Fibroblast of skin of left biceps (primary cell): ENCODE measurements at regions not wholly inside any gene's neighbourhood (a gene's known extent, or its start where the extent isn't known, plus 50 kb on each side); places are given as distances from the start of the nearest gene placed in this dataset.
"Not testable (repeated sequence)": the region's sequence is repeated elsewhere in the genome, so short reads cannot be mapped to it uniquely, and the experiment has no call there.

ENCODE experiments used
- DNase-seq, 2 experiments: peaks; one replicate each; pipeline ENCODE4 v3.0.0-alpha.2; 2013; ENCODE audit warnings: low read depth in 2 of 2

DNA sequence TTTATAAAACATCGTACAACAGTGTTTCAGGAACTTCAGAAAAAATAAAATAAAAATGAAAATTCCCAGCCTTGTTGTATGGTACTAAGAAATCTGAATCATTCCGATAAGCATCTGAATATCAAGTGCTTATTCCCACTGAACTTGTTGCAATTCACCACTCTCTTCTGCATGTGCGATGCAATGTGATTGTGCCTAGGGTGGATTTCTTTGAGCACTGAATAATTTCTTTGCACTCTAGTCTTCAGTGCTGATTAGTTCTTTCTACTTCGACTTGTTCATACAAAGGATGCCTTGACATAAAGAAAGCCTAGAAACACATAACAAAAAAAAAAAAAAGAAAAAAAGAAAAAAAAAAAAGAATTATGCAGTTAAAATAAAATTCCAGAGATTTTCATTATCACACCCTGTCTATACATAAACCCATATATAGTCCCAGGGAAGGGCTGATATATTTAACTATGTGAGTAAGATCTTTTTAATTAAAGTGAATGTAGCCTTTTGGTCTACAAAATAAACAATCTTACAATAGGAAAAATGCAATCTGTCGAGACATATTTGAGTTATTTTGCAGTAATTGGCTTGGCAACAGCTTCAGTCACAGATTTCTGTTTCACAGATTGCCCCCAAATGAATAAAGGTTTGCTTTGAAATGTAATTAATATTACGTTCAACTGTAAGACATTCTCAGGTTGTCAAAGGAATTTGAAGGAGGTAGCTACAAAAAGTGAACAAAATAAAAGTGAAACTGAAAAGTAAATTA, 1118.9 kb upstream of the CELF2 start:
- DNase-seq: no peak

DNA sequence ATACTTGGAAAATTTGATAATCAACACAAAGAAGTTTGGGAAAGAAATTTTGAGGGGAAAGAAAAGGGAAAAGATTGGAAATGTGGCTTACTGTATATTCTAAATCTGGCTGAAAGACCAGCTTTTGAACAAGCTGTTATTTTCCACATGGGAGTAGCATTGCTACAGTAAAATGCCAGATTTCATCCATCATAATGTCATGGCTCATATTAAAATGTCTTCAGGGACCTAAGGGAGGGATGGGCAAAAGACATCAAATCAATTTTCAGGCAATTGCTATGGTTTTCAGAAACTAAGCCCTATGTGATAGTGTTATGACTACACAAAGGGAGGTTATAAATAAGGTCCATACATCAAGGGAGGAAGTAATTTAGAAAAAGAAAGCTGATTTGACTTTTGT, 1116.9 kb upstream of the CELF2 start:
- no peak for DNase-seq

DNA sequence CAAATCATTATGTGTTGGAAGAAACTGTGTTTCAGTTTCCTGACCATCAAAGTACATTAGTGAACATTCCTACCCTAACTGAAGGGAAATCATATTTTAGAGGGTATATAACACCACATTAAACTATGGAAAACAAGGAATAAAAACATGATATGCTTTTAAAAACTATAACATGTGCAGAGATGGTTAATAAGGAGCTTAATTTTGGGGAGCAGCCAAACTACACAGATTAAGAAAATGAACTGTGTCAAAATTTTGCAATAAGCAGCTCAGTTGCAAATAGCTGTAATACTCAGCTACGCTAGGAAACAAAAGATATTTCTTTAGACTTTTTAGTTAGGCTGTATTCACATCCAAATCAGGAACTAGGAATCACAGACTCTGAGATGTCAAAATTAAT, 1115.7 kb upstream of the CELF2 start:
- DNase-seq: no peak

DNA sequence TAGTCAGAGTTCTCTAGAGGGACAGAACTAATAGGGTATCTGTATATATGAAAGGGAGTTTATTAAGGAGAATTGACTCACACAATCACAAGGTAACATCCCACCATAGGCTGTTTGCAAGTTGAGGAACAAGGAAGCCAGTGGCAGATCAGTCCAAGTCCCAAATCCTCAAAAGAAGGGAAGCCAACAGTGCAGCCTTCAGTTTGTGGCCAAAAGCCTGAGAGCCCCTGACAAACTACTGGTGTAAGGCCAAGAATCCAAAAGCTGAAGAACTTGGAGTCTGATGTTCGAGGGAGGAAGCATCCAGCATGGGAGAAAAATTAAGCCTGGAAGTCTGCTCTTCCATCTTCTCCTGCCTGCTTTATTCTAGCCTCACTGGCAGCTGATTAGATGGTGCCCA, 1107.2 kb upstream of the CELF2 start:
- DNase-seq: no peak

DNA sequence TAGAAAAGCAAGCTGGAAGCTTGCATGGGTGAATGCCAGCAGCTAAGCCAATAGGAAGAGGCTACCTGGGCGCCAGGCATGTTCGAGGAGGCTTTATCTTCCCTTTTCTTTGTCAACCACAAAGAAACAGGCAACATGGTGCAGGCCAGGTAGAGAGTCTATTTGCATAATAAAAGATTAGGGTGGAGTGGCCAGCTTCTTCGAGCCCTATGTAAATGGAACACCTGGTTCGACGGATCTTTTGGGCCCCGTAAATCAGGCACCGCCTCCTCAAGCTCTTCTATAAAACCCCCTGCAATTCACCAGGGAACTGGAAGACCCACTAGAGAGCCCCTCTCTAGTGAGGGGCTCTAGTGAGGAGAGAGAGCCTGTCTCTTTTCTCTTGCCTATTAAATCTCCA, 1106.2 kb upstream of the CELF2 start:
- DNase-seq: no peak

DNA sequence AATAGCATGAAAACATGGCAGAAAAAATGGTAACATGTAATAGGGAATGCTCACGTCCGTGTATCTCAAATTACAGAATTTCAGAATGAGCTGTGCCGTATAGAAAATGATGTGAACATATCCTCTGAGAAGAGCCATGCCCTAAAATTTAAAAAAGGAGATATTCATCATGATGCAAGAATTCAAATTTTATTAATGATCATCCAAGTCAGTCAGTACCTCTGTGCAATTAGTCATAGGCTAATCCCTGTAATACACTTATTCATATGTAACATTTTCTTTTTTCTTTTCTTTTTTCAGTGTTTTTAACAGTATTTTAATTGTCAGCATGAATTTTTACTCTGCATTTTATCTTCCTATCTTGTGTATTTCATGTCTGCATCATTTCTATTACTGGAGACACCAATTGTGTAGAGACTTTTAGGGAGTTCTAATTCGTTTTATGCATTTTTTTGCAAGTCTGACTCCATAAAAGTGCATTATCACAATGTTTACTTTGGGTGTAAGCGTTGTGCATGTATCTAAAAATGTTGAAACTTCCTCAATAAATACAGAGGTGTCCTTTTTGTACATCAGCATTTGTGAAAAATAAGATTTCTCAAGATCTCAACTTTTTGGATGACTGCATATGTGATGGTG, 1103.7 kb upstream of the CELF2 start:
- DNase-seq: no peak

DNA sequence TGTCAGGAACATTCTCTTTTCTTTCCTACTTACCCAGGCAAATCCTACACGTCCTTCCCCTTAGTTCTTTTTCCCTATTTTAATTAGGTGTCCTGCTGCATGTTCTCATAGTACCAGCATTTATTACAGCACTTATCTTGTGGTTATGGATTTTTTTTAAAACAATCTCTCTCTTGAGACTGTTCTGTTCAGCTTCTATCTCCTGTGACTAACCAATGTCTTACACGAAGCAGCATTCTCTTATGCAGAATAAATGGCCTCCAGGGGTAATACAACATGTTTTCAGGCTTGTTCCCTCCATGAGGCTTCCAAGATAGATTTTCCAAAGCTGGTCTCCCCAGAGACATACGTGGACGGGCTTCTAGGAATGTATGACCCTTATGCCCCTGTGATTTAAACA, 1096.1 kb upstream of the CELF2 start:
- DNase-seq: no peak

DNA sequence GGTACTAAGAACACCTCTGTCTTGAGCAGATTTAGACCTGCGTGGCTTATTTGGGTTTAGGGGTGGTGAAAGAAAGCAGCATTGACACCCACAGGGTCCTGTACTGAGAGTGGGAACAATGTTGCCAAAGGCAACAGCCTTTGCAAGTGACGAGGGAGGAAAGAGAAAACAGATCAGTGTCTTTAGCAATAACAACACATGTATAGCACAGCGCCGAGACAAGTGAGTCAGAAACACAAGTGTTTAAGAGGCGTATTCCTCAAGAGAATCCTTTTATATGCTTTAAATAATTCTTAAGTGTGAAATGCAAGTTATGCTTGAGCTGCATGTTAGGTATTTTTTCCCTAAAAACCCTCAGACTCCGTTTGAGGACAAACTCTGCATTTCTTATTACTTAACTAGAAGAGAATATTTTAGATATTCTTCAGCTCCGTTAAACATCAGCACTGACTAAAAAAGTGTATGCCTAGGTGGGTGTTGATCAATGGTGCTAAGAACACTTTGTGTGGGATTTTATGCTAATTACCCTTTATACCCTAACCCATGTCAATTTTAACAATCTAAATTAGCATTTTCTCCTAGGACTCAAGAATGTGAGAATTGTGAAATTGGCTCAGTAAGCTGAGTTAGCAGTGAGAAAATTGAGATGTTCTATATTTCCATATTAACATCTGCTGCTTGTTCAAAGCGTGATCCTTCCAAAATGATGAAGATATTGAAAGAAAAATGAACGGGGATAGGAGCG, 1095.4 kb upstream of the CELF2 start:
- no peak for DNase-seq

DNA sequence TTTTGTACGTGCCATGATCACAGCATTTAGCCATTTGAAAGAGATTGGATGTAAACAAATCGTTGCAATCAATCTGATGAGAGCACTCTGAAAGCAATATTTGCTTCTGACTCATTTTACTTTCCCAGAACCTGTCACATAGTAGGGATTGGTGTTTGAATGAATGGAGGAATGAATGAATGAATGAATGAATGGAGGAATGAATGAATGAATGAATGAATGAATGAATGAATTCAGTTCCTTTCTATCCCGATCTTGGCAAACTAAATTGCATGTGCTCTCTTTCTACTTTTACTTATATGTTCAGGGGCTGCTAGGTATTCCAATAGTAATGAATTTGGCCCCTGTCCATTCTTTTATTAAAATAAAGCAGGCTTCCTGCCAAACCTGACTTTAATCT, 1091.7 kb upstream of the CELF2 start:
- DNase-seq: no peak

DNA sequence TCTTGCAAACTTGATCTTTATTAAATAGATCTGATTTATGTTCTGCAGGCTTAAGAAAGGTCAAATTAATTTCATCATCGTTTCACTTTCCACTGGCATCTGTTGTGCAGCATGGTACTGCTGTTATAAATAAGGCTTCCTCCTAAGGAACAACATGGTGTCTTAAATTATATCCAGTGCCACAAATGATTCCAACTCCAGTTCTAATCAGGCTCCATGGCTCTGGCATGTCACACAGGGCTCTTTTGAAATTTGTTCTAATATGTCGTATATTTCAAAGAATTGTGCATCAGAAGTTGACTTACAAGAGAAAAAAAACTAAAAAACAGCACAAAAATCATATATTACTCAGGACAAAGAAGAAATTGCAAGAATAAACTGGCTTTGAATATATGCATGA, 1090.8 kb upstream of the CELF2 start:
- DNase-seq: no peak

DNA sequence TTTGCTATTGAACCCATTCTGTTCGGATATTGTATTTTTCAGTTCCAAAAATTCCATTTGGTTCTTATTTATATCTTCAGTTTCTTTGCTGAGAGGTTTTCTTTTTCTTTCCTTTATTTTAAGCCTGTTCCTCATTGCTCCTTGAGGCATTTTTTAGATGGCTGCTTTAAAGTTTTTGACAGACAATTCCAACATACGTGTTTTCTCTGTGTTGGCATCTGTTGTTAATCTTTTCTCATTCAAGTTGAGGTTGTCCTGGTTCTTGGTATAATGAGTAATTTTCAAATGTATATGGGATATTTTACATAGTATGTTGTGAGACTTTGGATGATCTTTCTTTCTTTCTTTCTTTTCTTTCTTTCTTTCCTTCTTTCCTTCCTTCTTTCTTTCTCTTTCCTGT, 1078.0 kb upstream of the CELF2 start:
- no peak for DNase-seq

DNA sequence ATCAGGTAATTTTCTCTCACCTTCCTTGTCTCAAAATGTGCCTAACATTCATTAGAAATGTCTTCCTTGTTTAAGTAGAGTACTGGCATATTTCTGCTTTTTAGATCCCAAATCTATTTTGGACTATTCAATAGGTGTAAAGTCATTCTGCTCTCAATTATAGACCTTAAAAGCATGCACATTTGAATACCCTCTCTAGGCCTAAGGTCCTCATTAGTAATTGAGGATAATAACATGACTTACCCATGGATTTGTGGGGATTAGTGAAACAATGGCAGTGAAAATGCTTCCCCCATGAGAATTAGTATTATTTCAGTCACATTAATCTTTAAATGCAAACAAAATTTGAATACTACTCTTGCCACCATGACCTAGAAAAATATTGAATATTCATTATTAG, 1073.0 kb upstream of the CELF2 start:
- no peak for DNase-seq

DNA sequence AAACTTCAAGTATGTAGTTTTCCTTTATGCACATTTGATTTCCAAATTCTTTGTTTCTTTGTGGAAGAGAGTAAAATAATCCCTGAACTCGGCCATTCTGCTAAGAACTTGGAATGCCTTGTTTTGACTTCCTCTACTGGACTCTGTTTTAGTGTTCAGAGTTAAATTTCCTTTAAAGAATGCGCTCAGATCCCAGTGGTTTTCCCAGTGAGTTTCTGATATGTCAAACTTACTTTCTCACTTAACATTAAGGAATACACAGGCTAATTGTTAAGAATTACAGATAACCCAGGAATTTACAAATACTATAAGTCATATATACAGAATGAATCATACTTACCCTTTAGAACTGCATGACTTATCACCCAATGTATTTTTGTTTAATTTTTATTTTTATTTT, 1067.6 kb upstream of the CELF2 start:
- no peak for DNase-seq

DNA sequence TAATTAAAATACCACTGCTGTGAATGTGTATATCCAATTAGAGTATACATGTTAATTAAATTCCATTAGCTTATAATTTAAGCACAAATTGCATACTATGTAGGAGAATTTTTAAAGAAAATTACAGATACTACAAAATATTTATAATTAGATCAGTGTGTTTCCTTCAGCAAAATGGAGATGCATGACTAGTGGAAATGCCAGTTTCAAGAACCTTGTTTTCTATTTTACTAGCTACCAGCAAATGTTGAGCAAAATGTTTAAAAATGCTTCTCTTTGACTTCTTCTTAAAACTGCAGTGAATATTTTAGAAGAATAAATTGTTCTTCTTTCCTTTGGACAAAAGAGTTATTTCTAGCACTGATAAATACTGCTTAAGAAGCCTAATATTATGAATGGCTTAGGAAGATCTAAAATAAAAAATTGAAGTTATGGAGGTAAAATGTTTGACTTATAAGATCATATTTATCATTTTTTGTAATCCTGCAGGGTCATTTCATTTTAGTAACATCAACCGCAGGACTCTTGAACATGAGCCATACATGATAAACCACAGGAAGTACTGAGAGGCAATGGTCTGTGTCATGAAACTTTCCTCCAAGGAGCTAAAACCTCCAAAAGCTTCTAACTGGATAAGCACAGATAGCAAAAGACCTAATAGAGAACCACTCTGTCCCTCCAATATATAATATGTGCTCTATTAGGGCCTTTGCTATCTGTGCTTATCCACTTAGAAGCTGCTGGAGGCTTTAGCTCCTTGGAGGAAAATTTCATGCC, 1066.0 kb upstream of the CELF2 start:
- peak; percentile 49 to 54 for DNase-seq

DNA sequence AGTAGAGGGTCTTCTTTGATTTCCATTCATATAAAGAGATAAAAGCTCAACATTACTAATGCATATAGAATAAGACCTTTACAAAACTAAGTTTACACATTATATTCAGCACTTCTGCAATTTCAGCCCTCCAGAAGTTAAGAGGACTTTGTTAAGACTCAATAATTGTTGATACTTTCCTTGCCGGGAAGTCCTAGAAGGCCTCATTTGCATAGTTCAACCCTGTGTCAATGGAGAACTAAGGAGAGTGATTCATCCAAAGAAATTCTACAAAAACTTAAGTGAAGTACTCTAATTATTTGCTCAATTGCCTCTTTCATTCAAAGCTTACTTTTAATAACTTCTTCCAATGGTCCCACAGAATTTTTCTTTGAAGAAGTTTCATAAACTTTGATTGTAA, 1060.3 kb upstream of the CELF2 start:
- peak; percentile 51 to 58 for DNase-seq

DNA sequence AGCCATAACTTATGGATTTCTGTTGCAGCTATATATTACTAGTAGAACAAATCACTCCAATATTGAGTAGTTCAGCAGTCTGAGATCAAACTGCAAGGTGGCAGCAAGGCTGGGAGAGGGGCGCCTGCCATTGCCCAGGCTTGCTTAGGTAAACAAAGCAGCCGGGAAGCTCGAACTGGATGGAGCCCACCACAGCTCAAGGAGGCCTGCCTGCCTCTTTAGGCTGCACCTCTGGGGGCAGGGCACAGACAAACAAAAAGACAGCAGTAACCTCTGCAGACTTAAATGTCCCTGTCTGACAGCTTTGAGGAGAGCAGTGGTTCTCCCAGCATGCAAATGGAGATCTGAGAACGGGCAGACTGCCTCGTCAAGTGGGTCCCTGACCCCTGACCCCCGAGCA, 1059.8 kb upstream of the CELF2 start:
- DNase-seq: not testable (repeated sequence)

DNA sequence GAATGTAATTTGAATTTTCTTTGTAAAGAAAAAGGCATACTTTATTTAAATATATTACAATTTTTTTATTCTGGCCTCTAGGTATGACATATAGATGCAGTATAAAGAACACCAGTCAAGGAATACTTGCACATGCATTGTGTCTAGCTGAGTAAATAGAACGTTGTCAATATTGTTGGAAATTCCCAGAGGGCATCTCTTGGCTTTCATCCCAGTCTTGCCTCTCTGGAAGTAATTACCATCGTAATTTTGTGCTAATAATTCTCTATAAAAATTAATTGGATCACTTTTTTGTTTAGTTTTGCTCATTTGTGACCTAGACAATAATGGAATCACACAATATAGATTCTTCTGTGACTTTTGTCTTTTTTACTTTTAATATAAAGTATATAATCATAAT, 1052.3 kb upstream of the CELF2 start:
- DNase-seq: no peak

DNA sequence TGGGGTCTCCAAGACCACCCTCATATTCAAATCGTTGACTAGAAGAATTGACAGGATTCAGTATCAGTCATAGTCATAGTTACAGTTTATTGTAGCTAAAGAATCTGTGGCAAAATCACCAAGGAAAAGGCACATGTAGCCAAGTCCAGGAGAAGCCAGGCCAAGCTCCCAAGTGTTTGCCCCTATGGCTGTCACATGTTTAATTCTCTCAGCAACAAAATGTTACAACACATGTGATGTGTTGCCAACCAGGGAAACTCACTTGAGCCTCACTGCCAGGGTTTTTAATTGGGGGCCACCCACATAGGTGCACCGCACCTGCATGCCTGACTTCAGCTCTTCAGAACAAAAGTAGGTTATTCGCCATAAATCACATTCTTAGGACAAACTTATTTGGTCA, 1030.9 kb upstream of the CELF2 start:
- no peak for DNase-seq

DNA sequence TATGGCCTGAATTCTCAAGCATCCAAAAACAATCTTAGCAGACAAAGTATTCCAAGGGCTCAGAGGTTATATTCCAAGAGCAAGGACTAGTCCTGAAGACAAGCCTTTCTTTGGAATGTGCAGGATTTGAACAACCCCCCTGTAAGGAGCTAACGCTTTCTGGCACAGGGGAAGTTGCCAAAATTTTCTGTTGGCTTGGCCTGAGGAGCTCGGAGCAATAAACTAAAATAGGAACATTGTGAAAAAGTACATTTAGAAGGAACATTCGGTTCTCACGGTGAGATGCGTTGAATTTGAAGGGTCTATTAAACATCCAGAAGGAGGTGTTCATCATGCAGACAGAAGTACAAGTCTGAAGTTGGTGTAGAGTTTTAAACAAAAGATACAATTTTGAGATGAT, 1030.5 kb upstream of the CELF2 start:
- DNase-seq: no peak

DNA sequence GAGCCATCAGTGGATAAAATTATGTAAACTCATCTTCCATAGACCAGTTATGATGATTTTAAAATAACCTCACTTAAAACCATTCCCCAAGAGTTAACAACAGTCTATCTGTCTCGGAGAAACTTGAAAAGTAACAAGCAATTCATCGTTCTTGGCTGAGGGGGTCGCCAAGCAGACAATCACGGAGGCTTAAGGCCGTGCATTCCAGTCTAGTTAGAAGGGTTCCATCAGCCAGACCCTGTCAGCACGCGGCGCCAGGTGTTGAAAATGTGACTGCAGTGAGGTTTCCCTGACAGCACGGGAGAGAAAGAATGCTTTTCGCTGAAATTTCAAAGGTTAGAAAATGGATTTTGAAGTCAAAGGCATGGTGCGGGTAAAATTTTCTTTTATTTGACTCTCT, 1025.0 kb upstream of the CELF2 start:
- DNase-seq: no peak

DNA sequence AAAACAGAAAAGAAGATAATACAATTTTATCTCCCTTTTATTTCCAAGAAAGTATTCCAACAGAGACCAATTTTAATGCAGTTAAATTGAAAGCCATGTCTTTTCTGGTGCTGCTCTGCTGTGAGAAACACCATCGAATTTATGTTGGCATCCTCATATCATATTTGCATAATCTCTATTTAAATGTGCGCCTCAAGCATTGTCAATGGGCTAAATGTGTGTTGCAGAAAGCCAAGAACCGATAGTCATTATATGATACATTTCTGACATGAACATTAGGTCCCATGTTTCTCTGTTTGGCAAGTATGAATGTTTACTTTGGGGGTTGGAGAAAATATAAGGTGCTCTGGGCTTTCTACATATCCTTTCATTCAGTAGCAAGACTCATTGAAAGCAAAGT, 1023.5 kb upstream of the CELF2 start:
- no peak for DNase-seq

DNA sequence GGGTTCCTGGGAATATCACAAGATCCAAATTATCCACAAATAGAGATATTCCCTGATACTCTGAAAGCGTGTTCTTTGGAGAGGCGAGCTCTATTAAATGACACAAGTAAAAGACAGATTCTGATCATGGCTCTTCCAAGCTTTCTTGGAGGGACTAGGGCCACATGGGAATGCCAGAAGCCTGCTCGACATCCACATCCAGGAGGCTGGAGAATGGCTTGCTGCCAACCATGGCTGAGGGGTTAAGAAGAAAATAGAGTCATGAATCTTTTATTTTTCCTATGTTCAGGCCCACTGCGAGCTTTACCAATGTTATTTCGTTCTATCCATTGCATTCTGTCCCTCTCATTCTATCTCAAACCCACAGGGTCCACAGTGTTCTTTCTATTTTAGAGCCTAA, 1018.0 kb upstream of the CELF2 start:
- DNase-seq: no peak
